Sigmoid colon (tissue), 4 donors: ENCODE measurements at regions not wholly inside any gene's neighbourhood (a gene's known extent, or its start where the extent isn't known, plus 50 kb on each side); places are given as distances from the start of the nearest gene placed in this dataset.

Source experiments
- POLR2A ChIP-seq, 2 donors: fragments of 450-650 bp; IDR thresholded peaks; one replicate each; pipeline ENCODE4 v1.6.1; 2016; ENCODE audit warnings: antibody characterized with exemption in 2 of 2, mild to moderate bottlenecking in 2 of 2, moderate library complexity in 2 of 2
- POLR2AphosphoS5 ChIP-seq, 4 donors: sonication (generic); formaldehyde crosslinking; IDR thresholded peaks; one replicate each; pipeline ENCODE4 v1.6.1; 2017; ENCODE audit warnings: antibody characterized with exemption in 4 of 4
- TF ChIP-seq, protein P1 (sequence below), 4 experiments: fragments of 450-650 bp in 3 of 4; fragments of 200-600 bp in 1 of 4; IDR thresholded peaks; one replicate each; pipeline ENCODE4 v1.5.1; 2016 to 2019; ENCODE audit warnings: antibody characterized with exemption in 4 of 4, mild to moderate bottlenecking in 3 of 4, moderate library complexity in 2 of 4

GRCh38 chr2:36287363-36288275 lies 68.0 kb upstream of the CRIM1 start:
- TF ChIP-seq, protein P1, sequence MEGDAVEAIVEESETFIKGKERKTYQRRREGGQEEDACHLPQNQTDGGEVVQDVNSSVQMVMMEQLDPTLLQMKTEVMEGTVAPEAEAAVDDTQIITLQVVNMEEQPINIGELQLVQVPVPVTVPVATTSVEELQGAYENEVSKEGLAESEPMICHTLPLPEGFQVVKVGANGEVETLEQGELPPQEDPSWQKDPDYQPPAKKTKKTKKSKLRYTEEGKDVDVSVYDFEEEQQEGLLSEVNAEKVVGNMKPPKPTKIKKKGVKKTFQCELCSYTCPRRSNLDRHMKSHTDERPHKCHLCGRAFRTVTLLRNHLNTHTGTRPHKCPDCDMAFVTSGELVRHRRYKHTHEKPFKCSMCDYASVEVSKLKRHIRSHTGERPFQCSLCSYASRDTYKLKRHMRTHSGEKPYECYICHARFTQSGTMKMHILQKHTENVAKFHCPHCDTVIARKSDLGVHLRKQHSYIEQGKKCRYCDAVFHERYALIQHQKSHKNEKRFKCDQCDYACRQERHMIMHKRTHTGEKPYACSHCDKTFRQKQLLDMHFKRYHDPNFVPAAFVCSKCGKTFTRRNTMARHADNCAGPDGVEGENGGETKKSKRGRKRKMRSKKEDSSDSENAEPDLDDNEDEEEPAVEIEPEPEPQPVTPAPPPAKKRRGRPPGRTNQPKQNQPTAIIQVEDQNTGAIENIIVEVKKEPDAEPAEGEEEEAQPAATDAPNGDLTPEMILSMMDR (IDR thresholded peaks at IDR 0.05): no peak
- TF ChIP-seq POLR2A (IDR thresholded peaks at IDR 0.05): no peak
- no peak for TF ChIP-seq POLR2AphosphoS5 (IDR thresholded peaks at IDR 0.05)
